IMR-90 (cell line): ENCODE measurements at regions not wholly inside any gene's neighbourhood (a gene's known extent, or its start where the extent isn't known, plus 50 kb on each side); places are given as distances from the start of the nearest gene placed in this dataset.

Source experiments
- ATAC-seq: fragments of 200-7000 bp; cut with Tn5 transposase; 2 replicates; pipeline ENCODE4 v1.9.1; 2020; ENCODE audit warnings: low read depth, mild to moderate bottlenecking, moderate library complexity
- BruUV-seq: library from RNA; stranded (reverse); fragments of 400-500 nt; replicated peaks from 2 replicates; lab custom pipeline; 2021; lab: Mats Ljungman, UMichigan
- CTCF ChIA-PET: fragments of 300-600 bp; formaldehyde crosslinking; extraction: SDS; loops from one replicate; lab custom pipeline; 2021; ENCODE audit warnings: antibody characterized with exemption; lab: Yijun Ruan, JAX
- POLR2A ChIA-PET: fragments of 300-600 bp; sonication (Branson Sonifier 250); formaldehyde crosslinking; loops from one replicate; lab custom pipeline; 2022; ENCODE audit warnings: antibody characterized with exemption; ENCODE audit not compliant: unreplicated experiment; lab: Charles Lee
- DNase-seq: peaks from one replicate; pipeline ENCODE4 v3.0.0; 2013
- H2AFZ ChIP-seq: replicated peaks from 2 replicates; pipeline ENCODE3; 2013; ENCODE audit warnings: low read length, mild to moderate bottlenecking; ENCODE audit not compliant: poor library complexity
- H2AK5ac ChIP-seq: 2 replicates; pipeline ENCODE4 v1.6.1; 2013; ENCODE audit warnings: low read depth, low read length, inconsistent platforms
- H2AK9ac ChIP-seq: replicated peaks from 2 replicates; pipeline ENCODE3; 2013; ENCODE audit warnings: mild to moderate bottlenecking, low read depth, low read length, moderate library complexity; ENCODE audit not compliant: poor library complexity
- H2BK120ac ChIP-seq: 2 replicates; pipeline ENCODE4 v1.6.1; 2013; ENCODE audit warnings: low read depth, low read length, inconsistent platforms
- H2BK15ac ChIP-seq: 3 replicates; pipeline ENCODE4 v1.6.1; 2013; ENCODE audit warnings: low read depth, low read length, inconsistent platforms
- H2BK20ac ChIP-seq: 2 replicates; pipeline ENCODE4 v1.6.1; 2013; ENCODE audit warnings: low read depth, mild to moderate bottlenecking, inconsistent platforms, low read length, moderate library complexity
- H2BK5ac ChIP-seq: 2 replicates; pipeline ENCODE4 v1.6.1; 2013; ENCODE audit warnings: mild to moderate bottlenecking, low read depth, low read length, inconsistent platforms; ENCODE audit not compliant: poor library complexity, severe bottlenecking
- H3K14ac ChIP-seq: replicated peaks from 2 replicates; pipeline ENCODE4 v1.6.1; 2013; ENCODE audit warnings: low read depth, low read length, inconsistent platforms
- H3K18ac ChIP-seq: 2 replicates; pipeline ENCODE4 v1.6.1; 2013; ENCODE audit warnings: low read depth, low read length, control low read depth
- H3K23ac ChIP-seq: 2 replicates; pipeline ENCODE4 v1.6.1; 2013; ENCODE audit warnings: low read depth, low read length, inconsistent platforms
- H3K27ac ChIP-seq: 2 replicates; pipeline ENCODE4 v1.5.1; 2013; ENCODE audit warnings: mild to moderate bottlenecking, control low read depth, low read length; ENCODE audit not compliant: insufficient read depth
- H3K27me3 ChIP-seq: 2 replicates; pipeline ENCODE4 v1.6.1; 2013; ENCODE audit warnings: low read length; ENCODE audit not compliant: control insufficient read depth, insufficient read depth
- H3K36me3 ChIP-seq: 2 replicates; pipeline ENCODE4 v1.6.1; 2013; ENCODE audit warnings: low read length, mixed read lengths; ENCODE audit not compliant: control insufficient read depth, insufficient read depth
- H3K4ac ChIP-seq: 2 replicates; pipeline ENCODE4 v1.6.1; 2013; ENCODE audit warnings: low read depth, low read length, inconsistent platforms
- H3K4me1 ChIP-seq: 2 replicates; pipeline ENCODE4 v1.6.1; 2013; ENCODE audit warnings: low read length, mixed read lengths; ENCODE audit not compliant: control insufficient read depth, insufficient read depth
- H3K4me2 ChIP-seq: 2 replicates; pipeline ENCODE4 v1.6.1; 2013; ENCODE audit warnings: low read depth, mild to moderate bottlenecking, control low read depth, low read length, moderate library complexity
- H3K4me3 ChIP-seq: 2 replicates; pipeline ENCODE4 v1.5.1; 2013; ENCODE audit warnings: low read depth, mild to moderate bottlenecking, control low read depth, low read length, moderate library complexity; ENCODE audit not compliant: insufficient read depth
- H3K56ac ChIP-seq: 2 replicates; pipeline ENCODE4 v1.6.1; 2013; ENCODE audit warnings: low read length, inconsistent platforms; ENCODE audit not compliant: insufficient read depth; ENCODE audit errors: extremely low read depth
- H3K79me1 ChIP-seq, 2 experiments: 2 replicates each; pipeline ENCODE4 v1.6.1; 2013; ENCODE audit warnings: low read length in 2 of 2, inconsistent platforms in 1 of 2, low read depth in 1 of 2
- H3K9ac ChIP-seq: 2 replicates; pipeline ENCODE4 v1.6.1; 2013; ENCODE audit warnings: low read depth, low read length, control low read depth
- H3K9me1 ChIP-seq: 2 replicates; pipeline ENCODE4 v1.6.1; 2013; ENCODE audit warnings: low read length, inconsistent platforms; ENCODE audit not compliant: insufficient read depth
- H3K9me3 ChIP-seq: 2 replicates; pipeline ENCODE4 v1.6.1; 2013; ENCODE audit warnings: low read length; ENCODE audit not compliant: control insufficient read depth, insufficient read depth
- H4K20me1 ChIP-seq: 2 replicates; pipeline ENCODE4 v1.6.1; 2013; ENCODE audit warnings: low read length, inconsistent platforms; ENCODE audit not compliant: insufficient read depth
- H4K5ac ChIP-seq: 2 replicates; pipeline ENCODE4 v1.6.1; 2013; ENCODE audit warnings: mild to moderate bottlenecking, low read depth, low read length, control low read depth
- H4K8ac ChIP-seq, 2 experiments: 2 replicates each; pipeline ENCODE4 v1.6.1; 2013; ENCODE audit warnings: low read depth in 2 of 2, low read length in 2 of 2, control low read depth in 1 of 2, inconsistent platforms in 1 of 2
- H4K91ac ChIP-seq: 2 replicates; pipeline ENCODE4 v1.6.1; 2013; ENCODE audit warnings: low read depth, low read length, inconsistent platforms; ENCODE audit not compliant: insufficient read depth
- CEBPB ChIP-seq: IDR thresholded peaks from 2 replicates; pipeline ENCODE4 v1.6.1; 2012; ENCODE audit warnings: low read depth, low read length, improper control_type of control experiment
- CHD1 ChIP-seq: IDR thresholded peaks from 2 replicates; pipeline ENCODE4 v1.6.1; 2012; ENCODE audit warnings: low read depth, low read length, improper control_type of control experiment
- FOS ChIP-seq: fragments of 150-350 bp; IDR thresholded peaks from 2 replicates; pipeline ENCODE4 v1.6.1; 2016; ENCODE audit warnings: low read depth, low read length
- MAZ ChIP-seq: IDR thresholded peaks from 2 replicates; pipeline ENCODE4 v1.6.1; 2012; ENCODE audit warnings: low read depth, mild to moderate bottlenecking, low read length, improper control_type of control experiment, moderate library complexity, borderline replicate concordance
- NFE2L2 ChIP-seq: fragments of 150-350 bp; IDR thresholded peaks from 2 replicates; pipeline ENCODE4 v1.6.1; 2016; ENCODE audit warnings: low read depth, mild to moderate bottlenecking, low read length
- POLR2A ChIP-seq: IDR thresholded peaks from 2 replicates; pipeline ENCODE4 v1.6.1; 2012; ENCODE audit warnings: mild to moderate bottlenecking, low read depth, low read length
- RAD21 ChIP-seq: IDR thresholded peaks from 2 replicates; pipeline ENCODE4 v1.6.1; 2012; ENCODE audit warnings: low read length, improper control_type of control experiment
- SMC3 ChIP-seq: fragments of 150-350 bp; IDR thresholded peaks from 2 replicates; pipeline ENCODE4 v1.6.1; 2016; ENCODE audit warnings: low read depth, mild to moderate bottlenecking, antibody characterized with exemption, low read length, moderate library complexity
- WGBS, 2 experiments: methylation state at CpG; one replicate each; pipeline versions ENCODE4 v1.1.5 to v1.1.7; 2013; ENCODE audit warnings: missing lambda C conversion rate in 2 of 2; ENCODE audit not compliant: insufficient read length in 1 of 2; ENCODE audit errors: extremely low coverage in 2 of 2; 5-methylcytosine and 5-hydroxymethylcytosine counted together
- dilution Hi-C: fragments of 300-500 bp; cut with HindIII; formaldehyde crosslinking; loops from one replicate; pipeline ENCODE4 v1.14.3; 2018; ENCODE audit warnings: low sequenced_read_pairs; ENCODE audit not compliant: unreplicated experiment
- in situ Hi-C: fragments of 300-500 bp; cut with MboI; formaldehyde crosslinking; loops from 3 replicates; pipeline ENCODE4 v1.14.3; 2019; ENCODE audit warnings: low sequenced_read_pairs, inconsistent platforms, mixed read lengths
- intact Hi-C: fragments of 100-400 bp; cut with micrococcal nuclease; formaldehyde crosslinking; loops from 2 replicates; pipeline ENCODE4 v1.10.0; 2022
- TF ChIP-seq, protein P1 (sequence below): fragments of 150-350 bp; IDR thresholded peaks from 2 replicates; pipeline ENCODE4 v1.6.1; 2017; ENCODE audit warnings: mild to moderate bottlenecking, antibody characterized with exemption, low read length, low read depth

DNA sequence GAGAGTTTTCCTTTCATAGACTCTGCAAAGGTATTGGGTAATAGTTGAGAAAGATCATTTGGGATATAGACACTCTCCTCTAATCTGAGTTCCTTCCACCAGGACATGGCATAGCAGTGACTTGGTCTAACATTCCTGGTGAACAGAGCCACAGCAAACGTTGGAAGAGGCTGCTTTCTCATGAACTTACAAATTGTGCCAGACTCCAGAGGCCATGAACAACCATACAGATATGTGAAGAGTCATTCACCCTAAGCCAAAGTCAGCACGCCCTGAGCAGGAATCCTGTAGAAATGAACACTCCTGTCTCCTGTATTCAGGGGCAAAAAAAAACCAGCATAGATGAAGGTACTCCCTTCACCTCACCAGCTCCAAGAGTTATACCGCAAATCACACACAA, 152.8 kb downstream of the TMEM18 start:
- no peak overlapping the region for H2AK9ac ChIP-seq
- H3K27me3 ChIP-seq = no peaks in the 10 kb centered on the region
- BruUV-seq = no TSS peak
- CTCF ChIA-PET = no interaction called here
- H4K20me1 ChIP-seq = no peaks in the 10 kb centered on the region
- no peak overlapping the region for H2BK15ac ChIP-seq
- no peak overlapping the region for H2BK120ac ChIP-seq
- in situ Hi-C loops (no loop called here), dilution Hi-C loops (no loop called here), intact Hi-C loops (no loop called here)
- no peak overlapping the region for H3K27ac ChIP-seq
- TF ChIP-seq NFE2L2 (no peak), CEBPB (no peak), MAZ (no peak), POLR2A (no peak), CHD1 (no peak), SMC3 (no peak), RAD21 (no peak), FOS (no peak)
- TF ChIP-seq, protein P1, sequence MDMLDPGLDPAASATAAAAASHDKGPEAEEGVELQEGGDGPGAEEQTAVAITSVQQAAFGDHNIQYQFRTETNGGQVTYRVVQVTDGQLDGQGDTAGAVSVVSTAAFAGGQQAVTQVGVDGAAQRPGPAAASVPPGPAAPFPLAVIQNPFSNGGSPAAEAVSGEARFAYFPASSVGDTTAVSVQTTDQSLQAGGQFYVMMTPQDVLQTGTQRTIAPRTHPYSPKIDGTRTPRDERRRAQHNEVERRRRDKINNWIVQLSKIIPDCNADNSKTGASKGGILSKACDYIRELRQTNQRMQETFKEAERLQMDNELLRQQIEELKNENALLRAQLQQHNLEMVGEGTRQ = no peak
- H3K23ac ChIP-seq = no peak overlapping the region
- DNase-seq = no peak
- H4K5ac ChIP-seq = no peak overlapping the region
- H3K9me3 ChIP-seq = peaks cover 50% of the 10 kb centered on the region
- no peak overlapping the region for H3K4ac ChIP-seq
- H3K79me1 ChIP-seq = no peaks in the 10 kb centered on the region
- no peak overlapping the region for H2BK5ac ChIP-seq
- no peak overlapping the region for H3K4me2 ChIP-seq
- no peak overlapping the region for H3K9ac ChIP-seq
- POLR2A ChIA-PET = no interaction called here
- no peak overlapping the region for H3K18ac ChIP-seq
- no peak overlapping the region for H4K8ac ChIP-seq
- no peak overlapping the region for H2AK5ac ChIP-seq
- no peak overlapping the region for H3K14ac ChIP-seq
- no peaks in the 10 kb centered on the region for H3K4me1 ChIP-seq
- H3K4me3 ChIP-seq = no peak overlapping the region
- H3K36me3 ChIP-seq = no peaks in the 10 kb centered on the region
- no peak overlapping the region for H2AFZ ChIP-seq
- no peak overlapping the region for H2BK20ac ChIP-seq
- WGBS, 2 experiments = no CpG with 5 or more reads among the region's 3 CpGs
- no peak overlapping the region for H4K91ac ChIP-seq
- H3K56ac ChIP-seq = no peak overlapping the region
- ATAC-seq = no peak
- no peaks in the 10 kb centered on the region for H3K9me1 ChIP-seq
